B cell (primary cell): ENCODE measurements at regions not wholly inside any gene's neighbourhood (a gene's known extent, or its start where the extent isn't known, plus 50 kb on each side); places are given as distances from the start of the nearest gene placed in this dataset.

Experiments
- ATAC-seq: fragments of 200-7000 bp; cut with Tn5 transposase; one replicate; pipeline ENCODE4 v1.10.0; 2021; ENCODE audit warnings: low read depth, mild to moderate bottlenecking, moderate number of reproducible peaks, moderate library complexity
- CTCF ChIA-PET: fragments of 350-600 bp; sonication (Branson Sonifier 250); formaldehyde crosslinking; loops from one replicate; lab custom pipeline; 2021; ENCODE audit warnings: antibody characterized with exemption, inconsistent platforms; lab: Charles Lee
- POLR2A ChIA-PET: fragments of 350-600 bp; sonication (Branson Sonifier 250); formaldehyde crosslinking; loops from one replicate; lab custom pipeline; 2021; ENCODE audit warnings: antibody characterized with exemption; lab: Charles Lee
- DNase-seq: peaks from one replicate; pipeline ENCODE4 v3.0.0; 2013
- H2AFZ ChIP-seq: 2 replicates; pipeline ENCODE4 v1.6.1; 2012; ENCODE audit warnings: mild to moderate bottlenecking, low read depth, low read length; ENCODE audit not compliant: insufficient read depth, poor library complexity, severe bottlenecking
- H3K27ac ChIP-seq, 2 donors: 1 replicate in 1 of 2; 2 replicates in 1 of 2; pipeline ENCODE4 v1.5.1; 2012 to 2013; ENCODE audit warnings: low read length in 2 of 2, mild to moderate bottlenecking in 2 of 2, moderate library complexity in 1 of 2
- H3K27me3 ChIP-seq, 4 experiments: fragments of 200-600 bp in 1 of 4; sonication (generic) in 1 of 4; replicated peaks in 1 of 4; 1 replicate in 2 of 4; 2 replicates in 2 of 4; pipeline versions ENCODE4 v1.6.1 to v1.7.0; 2013 to 2016; ENCODE audit warnings: low read length in 3 of 4, mild to moderate bottlenecking in 2 of 4, mixed read lengths in 1 of 4, moderate library complexity in 1 of 4; ENCODE audit not compliant: insufficient read depth in 4 of 4, control insufficient read depth in 3 of 4; ENCODE audit errors: control extremely low read depth in 1 of 4
- H3K36me3 ChIP-seq, 2 experiments: replicated peaks in 1 of 2; 1 replicate in 1 of 2; 2 replicates in 1 of 2; pipeline versions ENCODE4 v1.6.1 to v1.7.1; 2013; ENCODE audit warnings: low read length in 1 of 2; ENCODE audit not compliant: insufficient read depth in 2 of 2, control insufficient read depth in 1 of 2; ENCODE audit errors: control extremely low read depth in 1 of 2, extremely low read depth in 1 of 2
- H3K4me1 ChIP-seq, 2 donors: fragments of 200-600 bp in 1 of 2; sonication (generic) in 1 of 2; 1 replicate in 1 of 2; 2 replicates in 1 of 2; pipeline versions ENCODE4 v1.5.1 to v1.6.1; 2013 to 2017; ENCODE audit warnings: low read length in 2 of 2; ENCODE audit not compliant: control insufficient read depth in 2 of 2, insufficient read depth in 2 of 2
- H3K4me2 ChIP-seq: replicated peaks from 2 replicates; pipeline ENCODE3; 2012; ENCODE audit warnings: mild to moderate bottlenecking, low read depth, low read length; ENCODE audit not compliant: poor library complexity, severe bottlenecking
- H3K4me3 ChIP-seq, 5 experiments: fragments of 200-600 bp in 1 of 5; sonication (generic) in 1 of 5; 1 replicate in 3 of 5; 2 replicates in 2 of 5; pipeline versions ENCODE4 v1.5.1 to v1.7.0; 2011 to 2016; ENCODE audit warnings: low read length in 4 of 5, mild to moderate bottlenecking in 4 of 5, low read depth in 2 of 5, control low read depth in 1 of 5, moderate library complexity in 1 of 5; ENCODE audit not compliant: insufficient read depth in 1 of 5; ENCODE audit errors: control extremely low read depth in 1 of 5, extremely low read depth in 1 of 5
- H3K79me2 ChIP-seq: fragments of 200-600 bp; sonication (generic); one replicate; pipeline ENCODE4 v1.6.0; 2016; ENCODE audit warnings: low read length; ENCODE audit not compliant: control insufficient read depth, insufficient read depth
- H3K9ac ChIP-seq: fragments of 200-600 bp; sonication (generic); 2 replicates; pipeline ENCODE4 v1.6.1; 2017; ENCODE audit warnings: mild to moderate bottlenecking, low read length, moderate library complexity
- H3K9me3 ChIP-seq, 3 donors: one replicate each; pipeline versions ENCODE4 v1.6.1 to v1.7.1; 2013; ENCODE audit warnings: low read length in 2 of 3; ENCODE audit not compliant: control insufficient read depth in 2 of 3, insufficient read depth in 1 of 3; ENCODE audit errors: control extremely low read depth in 1 of 3
- H4K20me1 ChIP-seq: 2 replicates; pipeline ENCODE4 v1.6.0; 2012; ENCODE audit warnings: mild to moderate bottlenecking, low read length; ENCODE audit not compliant: insufficient read depth, control insufficient read depth, poor library complexity, severe bottlenecking
- H3K27ac Mint-ChIP-seq: one replicate; pipeline ENCODE4 v1.8.0; 2021; ENCODE audit warnings: mixed read lengths
- H3K27me3 Mint-ChIP-seq: one replicate; pipeline ENCODE4 v1.8.0; 2021; ENCODE audit warnings: mixed read lengths
- H3K4me1 Mint-ChIP-seq: one replicate; pipeline ENCODE4 v1.8.0; 2021; ENCODE audit warnings: mixed read lengths
- H3K4me3 Mint-ChIP-seq: one replicate; pipeline ENCODE4 v1.8.0; 2021; ENCODE audit warnings: mixed read lengths
- H3K9me3 Mint-ChIP-seq: one replicate; pipeline ENCODE4 v1.8.0; 2022; ENCODE audit warnings: mixed read lengths; ENCODE audit not compliant: insufficient read depth
- CTCF ChIP-seq: fragments of 200-600 bp; IDR thresholded peaks from one replicate; pipeline ENCODE4 v1.8.0; 2022; ENCODE audit warnings: antibody characterized with exemption, mild to moderate bottlenecking
- EZH2 ChIP-seq: IDR thresholded peaks from 2 replicates; pipeline ENCODE4 v1.6.1; 2012; ENCODE audit warnings: borderline replicate concordance, low read depth, mild to moderate bottlenecking, moderate library complexity, low read length; ENCODE audit not compliant: insufficient read depth, poor library complexity, severe bottlenecking
- WGBS: methylation state at CpG from one replicate; pipeline ENCODE4 v1.1.5; 2013; ENCODE audit warnings: missing lambda C conversion rate; ENCODE audit not compliant: insufficient coverage; 5-methylcytosine and 5-hydroxymethylcytosine counted together
- intact Hi-C: fragments of 100-400 bp; cut with micrococcal nuclease; formaldehyde crosslinking; loops from one replicate; pipeline ENCODE4 v1.10.0; 2022

DNA sequence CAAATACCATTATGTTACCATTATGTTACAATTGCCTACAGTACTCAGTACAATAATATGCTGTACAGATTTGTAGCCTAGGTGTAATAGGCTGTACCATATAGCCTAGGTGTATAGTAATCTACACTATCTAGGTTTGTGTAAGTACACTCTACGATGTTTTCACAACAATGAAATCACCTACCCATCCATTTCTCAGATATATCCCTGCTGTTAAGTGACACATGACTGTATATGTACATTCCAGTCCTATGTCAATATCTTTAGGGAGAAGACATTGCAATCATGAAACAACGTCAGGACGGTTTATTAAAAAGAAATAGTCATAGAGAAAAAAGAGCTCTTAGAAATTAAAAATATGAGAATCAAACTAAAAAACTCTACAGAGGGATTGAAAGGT lies 119.0 kb upstream of the CDC42EP3 start:
- no peak for DNase-seq
- Mint-ChIP-seq H3K27me3 (peaks cover 13% of the 10 kb centered on the region), H3K4me3 (no peak overlapping the region), H3K9me3 (peaks cover 13% of the 10 kb centered on the region), H3K4me1 (no peaks in the 10 kb centered on the region), H3K27ac (no peak overlapping the region)
- Histone ChIP-seq H3K79me2 (no peaks in the 10 kb centered on the region), H3K9me3 (peaks cover 0 to 7% (median 1%) of the 10 kb centered on the region in 3 donors), H3K36me3 (no peaks in the 10 kb centered on the region), H3K4me2 (no peak overlapping the region), H3K27ac (no peak overlapping the region), H3K9ac (no peak overlapping the region), H2AFZ (no peak overlapping the region), H3K4me3 (no peak overlapping the region), H3K27me3 (no peaks in the 10 kb centered on the region), H3K4me1 (no peaks in the 10 kb centered on the region), H4K20me1 (no peaks in the 10 kb centered on the region)
- intact Hi-C loops: no loop called here
- WGBS: no CpG with 5 or more reads among the region's 3 CpGs
- TF ChIP-seq CTCF (no peak), EZH2 (no peak)
- ChIA-PET CTCF (no interaction called here), POLR2A (no interaction called here)
- no peak for ATAC-seq

- no peaks in the 10 kb centered on the region for H3K36me3 ChIP-seq
- no peaks in the 10 kb centered on the region for H4K20me1 ChIP-seq
- no peaks in the 10 kb centered on the region for H3K4me1 ChIP-seq
- no peak overlapping the region for H2AFZ ChIP-seq
- no peak overlapping the region for H3K4me2 ChIP-seq
- H3K9ac ChIP-seq: no peak overlapping the region
- H3K27ac Mint-ChIP-seq: no peak overlapping the region
- WGBS: 100% methylated on average over 1 of the region's 1 CpG
- ATAC-seq: no peak
- intact Hi-C loops: no loop called here
- no peak for DNase-seq
- H3K79me2 ChIP-seq: no peaks in the 10 kb centered on the region
- no peak overlapping the region for H3K4me3 Mint-ChIP-seq
- peaks cover 10% of the 10 kb centered on the region for H3K9me3 Mint-ChIP-seq
- CTCF ChIA-PET: interaction anchor here (0.6 kb wide), 1 partner anchor 377 kb away, joined by 3 read pairs; no protein-coding TSS in a partner anchor
- no peak overlapping the region for H3K27ac ChIP-seq
- no peak overlapping the region for H3K4me3 ChIP-seq
- peaks cover 9% of the 10 kb centered on the region for H3K27me3 Mint-ChIP-seq
- H3K27me3 ChIP-seq: no peaks in the 10 kb centered on the region
- no peaks in the 10 kb centered on the region for H3K4me1 Mint-ChIP-seq
- no peak for TF ChIP-seq CTCF
- no peak for TF ChIP-seq EZH2
- POLR2A ChIA-PET: no interaction called here
- H3K9me3 ChIP-seq: peaks cover 0 to 7% (median 1%) of the 10 kb centered on the region in 3 donors
Observed at GRCh38 chr2:37792366-37792765, 120.9 kb upstream of the CDC42EP3 start.
